Mesenchymal stem cell (in vitro differentiated cells and primary cell): ENCODE measurements at regions not wholly inside any gene's neighbourhood (a gene's known extent, or its start where the extent isn't known, plus 50 kb on each side); places are given as distances from the start of the nearest gene placed in this dataset.
"Not testable (repeated sequence)": the region's sequence is repeated elsewhere in the genome, so short reads cannot be mapped to it uniquely, and the experiment has no call there.

ENCODE experiments used
- DNase-seq: peaks from one replicate; pipeline ENCODE4 v3.0.0-alpha.2; 2013
- H2AFZ ChIP-seq: one replicate; pipeline ENCODE4 v1.6.1; 2013; ENCODE audit warnings: low read depth, mild to moderate bottlenecking, control low read depth, inconsistent platforms, low read length, moderate library complexity
- H2AK5ac ChIP-seq: 2 replicates; pipeline ENCODE4 v1.6.1; 2013; ENCODE audit warnings: low read length, moderate library complexity, mild to moderate bottlenecking, inconsistent platforms; ENCODE audit not compliant: severe bottlenecking
- H2BK120ac ChIP-seq: one replicate; pipeline ENCODE4 v1.6.1; 2013; ENCODE audit warnings: low read depth, mild to moderate bottlenecking, inconsistent platforms, low read length, moderate library complexity
- H2BK12ac ChIP-seq, 2 experiments: one replicate each; pipeline ENCODE4 v1.6.1; 2013; ENCODE audit warnings: inconsistent platforms in 2 of 2, low read length in 2 of 2, mild to moderate bottlenecking in 2 of 2, moderate library complexity in 2 of 2, control low read depth in 1 of 2
- H2BK15ac ChIP-seq: one replicate; pipeline ENCODE4 v1.6.1; 2013; ENCODE audit warnings: mild to moderate bottlenecking, low read depth, inconsistent platforms; ENCODE audit not compliant: poor library complexity, severe bottlenecking
- H2BK5ac ChIP-seq: 2 replicates; pipeline ENCODE4 v1.6.1; 2013; ENCODE audit warnings: low read depth, mild to moderate bottlenecking, low read length, control low read depth, inconsistent platforms; ENCODE audit not compliant: poor library complexity, severe bottlenecking
- H3K14ac ChIP-seq, 2 experiments: one replicate each; pipeline ENCODE4 v1.6.1; 2013; ENCODE audit warnings: inconsistent platforms in 2 of 2, low read length in 2 of 2, control low read depth in 1 of 2, mild to moderate bottlenecking in 1 of 2, moderate library complexity in 1 of 2
- H3K18ac ChIP-seq, 2 experiments: one replicate each; pipeline ENCODE4 v1.6.1; 2013; ENCODE audit warnings: inconsistent platforms in 2 of 2, low read length in 2 of 2, control low read depth in 1 of 2, low read depth in 1 of 2, mild to moderate bottlenecking in 1 of 2
- H3K23ac ChIP-seq, 2 experiments: one replicate each; pipeline ENCODE4 v1.6.1; 2013; ENCODE audit warnings: inconsistent platforms in 2 of 2, low read length in 2 of 2, mild to moderate bottlenecking in 2 of 2, moderate library complexity in 2 of 2, control low read depth in 1 of 2
- H3K27ac ChIP-seq: 2 replicates; pipeline ENCODE4 v1.5.1; 2013; ENCODE audit warnings: mild to moderate bottlenecking, moderate library complexity, low read length, control low read depth, inconsistent platforms; ENCODE audit not compliant: poor library complexity, severe bottlenecking
- H3K27me3 ChIP-seq, 2 experiments: 2 replicates each; pipeline versions ENCODE4 v1.6.1 to v1.7.0; 2013; ENCODE audit warnings: low read length in 2 of 2, mild to moderate bottlenecking in 2 of 2, moderate library complexity in 2 of 2, control low read depth in 1 of 2, inconsistent platforms in 1 of 2; ENCODE audit not compliant: control insufficient read depth in 1 of 2, insufficient read depth in 1 of 2
- H3K36me3 ChIP-seq, 2 experiments: 2 replicates each; pipeline versions ENCODE4 v1.6.1 to v1.7.0; 2013; ENCODE audit warnings: low read length in 2 of 2, control low read depth in 1 of 2, inconsistent platforms in 1 of 2, low read depth in 1 of 2, mild to moderate bottlenecking in 1 of 2; ENCODE audit not compliant: insufficient read depth in 2 of 2, control insufficient read depth in 1 of 2
- H3K4ac ChIP-seq, 2 experiments: one replicate each; pipeline ENCODE4 v1.6.1; 2013; ENCODE audit warnings: inconsistent platforms in 2 of 2, low read length in 2 of 2, mild to moderate bottlenecking in 2 of 2, moderate library complexity in 2 of 2, control low read depth in 1 of 2, low read depth in 1 of 2
- H3K4me1 ChIP-seq: 2 replicates; pipeline ENCODE4 v1.6.1; 2013; ENCODE audit warnings: low read depth, low read length, control low read depth; ENCODE audit not compliant: control insufficient read depth, insufficient read depth
- H3K4me2 ChIP-seq: 2 replicates; pipeline ENCODE4 v1.6.1; 2013; ENCODE audit warnings: low read length, mild to moderate bottlenecking, inconsistent platforms; ENCODE audit not compliant: poor library complexity, severe bottlenecking
- H3K4me3 ChIP-seq, 2 experiments: 2 replicates each; pipeline versions ENCODE4 v1.5.1 to v1.7.0; 2013; ENCODE audit warnings: low read length in 2 of 2, mild to moderate bottlenecking in 2 of 2, control low read depth in 1 of 2, low read depth in 1 of 2; ENCODE audit not compliant: insufficient read depth in 1 of 2
- H3K79me1 ChIP-seq: replicated peaks from 2 replicates; pipeline ENCODE4 v1.6.1; 2013; ENCODE audit warnings: mild to moderate bottlenecking, control low read depth, low read length, inconsistent platforms; ENCODE audit not compliant: poor library complexity, severe bottlenecking
- H3K9ac ChIP-seq: 2 replicates; pipeline ENCODE4 v1.7.0; 2013; ENCODE audit warnings: mild to moderate bottlenecking, low read length, moderate library complexity
- H3K9me3 ChIP-seq: 2 replicates; pipeline ENCODE4 v1.7.0; 2013; ENCODE audit warnings: mild to moderate bottlenecking, low read length; ENCODE audit not compliant: control insufficient read depth
- H4K8ac ChIP-seq: one replicate; pipeline ENCODE4 v1.6.1; 2013; ENCODE audit warnings: inconsistent platforms, mild to moderate bottlenecking, low read length, moderate library complexity
- H4K91ac ChIP-seq: one replicate; pipeline ENCODE4 v1.6.1; 2013; ENCODE audit warnings: mild to moderate bottlenecking, low read length, inconsistent platforms
- WGBS: methylation state at CpG from one replicate; pipeline ENCODE4 v1.1.7; 2013; ENCODE audit warnings: mixed read lengths; 5-methylcytosine and 5-hydroxymethylcytosine counted together

- H2BK5ac ChIP-seq, result no peak overlapping the region
- H3K36me3 ChIP-seq, result no peaks in the 10 kb centered on the region
- H4K8ac ChIP-seq, result no peak overlapping the region
- H3K79me1 ChIP-seq, result no peaks in the 10 kb centered on the region
- no peaks in the 10 kb centered on the region for H3K4me1 ChIP-seq
- no peak overlapping the region for H3K4ac ChIP-seq
- H2BK15ac ChIP-seq, result no peak overlapping the region
- H3K23ac ChIP-seq, result no peak overlapping the region
- no peak overlapping the region for H2AFZ ChIP-seq
- H3K9me3 ChIP-seq, result no peaks in the 10 kb centered on the region
- no peak overlapping the region for H2BK12ac ChIP-seq
- no peak overlapping the region for H2BK120ac ChIP-seq
- no peak overlapping the region for H3K27ac ChIP-seq
- no peak overlapping the region for H3K4me3 ChIP-seq
- H3K4me2 ChIP-seq, result no peak overlapping the region
- DNase-seq, result no peak
- no peak overlapping the region for H3K14ac ChIP-seq
- no peak overlapping the region for H4K91ac ChIP-seq
- H2AK5ac ChIP-seq, result no peak overlapping the region
- H3K27me3 ChIP-seq, result no peaks in the 10 kb centered on the region
- no peak overlapping the region for H3K18ac ChIP-seq
- 95% methylated on average over 2 of the region's 3 CpGs for WGBS
- H3K9ac ChIP-seq, result no peak overlapping the region
Measured at GRCh38 chr5:124022966-124023365, 511.0 kb downstream of the CSNK1G3 start.

GRCh38 chr5:124021776-124022175 is 509.8 kb downstream of the CSNK1G3 start:
- Histone ChIP-seq H3K23ac (no peak overlapping the region), H2BK5ac (no peak overlapping the region), H2BK15ac (no peak overlapping the region), H3K14ac (no peak overlapping the region), H2AK5ac (no peak overlapping the region), H3K4me3 (no peak overlapping the region), H3K4ac (no peak overlapping the region), H3K4me2 (no peak overlapping the region), H3K27ac (no peak overlapping the region), H2AFZ (no peak overlapping the region), H3K79me1 (no peaks in the 10 kb centered on the region), H3K9me3 (no peaks in the 10 kb centered on the region), H3K4me1 (no peaks in the 10 kb centered on the region), H2BK120ac (no peak overlapping the region), H3K9ac (no peak overlapping the region), H2BK12ac (no peak overlapping the region), H3K27me3 (no peaks in the 10 kb centered on the region), H4K91ac (no peak overlapping the region), H3K18ac (no peak overlapping the region), H4K8ac (no peak overlapping the region), H3K36me3 (no peaks in the 10 kb centered on the region)
- no peak for DNase-seq
- WGBS, result 83% methylated on average over 1 of the region's 1 CpG

GRCh38 chr5:124021066-124021641 is 509.2 kb downstream of the CSNK1G3 start:
- WGBS, result 100% methylated on average over 1 of the region's 1 CpG

GRCh38 chr5:124017321-124017720 is 505.3 kb downstream of the CSNK1G3 start:
- no CpG with 5 or more reads among the region's 5 CpGs for WGBS
- not testable (repeated sequence) for H3K27me3 ChIP-seq, DNase-seq, H3K23ac ChIP-seq, H2AFZ ChIP-seq, H3K4me1 ChIP-seq, H3K14ac ChIP-seq, H2BK12ac ChIP-seq, H3K9me3 ChIP-seq, H2BK5ac ChIP-seq, H3K27ac ChIP-seq, H3K4ac ChIP-seq, H3K4me3 ChIP-seq, H2BK15ac ChIP-seq, H4K91ac ChIP-seq, H2BK120ac ChIP-seq, H3K4me2 ChIP-seq, H3K36me3 ChIP-seq, H2AK5ac ChIP-seq, H4K8ac ChIP-seq, H3K9ac ChIP-seq, H3K79me1 ChIP-seq, H3K18ac ChIP-seq

More at GRCh38 chr5:124021066-124021641, 509.2 kb downstream of the CSNK1G3 start:
- H3K14ac ChIP-seq, result no peak overlapping the region
- no peak overlapping the region for H2BK15ac ChIP-seq
- H2BK120ac ChIP-seq, result no peak overlapping the region
- no peaks in the 10 kb centered on the region for H3K9me3 ChIP-seq
- H3K27ac ChIP-seq, result no peak overlapping the region
- H3K4me1 ChIP-seq, result no peaks in the 10 kb centered on the region
- H3K23ac ChIP-seq, result no peak overlapping the region
- H2BK5ac ChIP-seq, result no peak overlapping the region
- H3K9ac ChIP-seq, result no peak overlapping the region
- H2AK5ac ChIP-seq, result no peak overlapping the region
- no peaks in the 10 kb centered on the region for H3K79me1 ChIP-seq
- DNase-seq, result no peak
- H2AFZ ChIP-seq, result no peak overlapping the region
- no peak overlapping the region for H3K4ac ChIP-seq
- no peak overlapping the region for H4K8ac ChIP-seq
- no peak overlapping the region for H3K4me2 ChIP-seq
- H3K18ac ChIP-seq, result no peak overlapping the region
- H3K27me3 ChIP-seq, result no peaks in the 10 kb centered on the region
- H2BK12ac ChIP-seq, result no peak overlapping the region
- no peak overlapping the region for H3K4me3 ChIP-seq
- no peaks in the 10 kb centered on the region for H3K36me3 ChIP-seq
- H4K91ac ChIP-seq, result no peak overlapping the region
